ENCODE measurements at regions not wholly inside any gene's neighbourhood (a gene's known extent, or its start where the extent isn't known, plus 50 kb on each side); places are given as distances from the start of the nearest gene placed in this dataset.

GRCh38 chr10:59465088-59465487 is 102.7 kb upstream of the FAM13C start:
- RAD21 ChIA-PET (ENCODE audit: low non-redundant PET in 1 of 2, low total read pairs in 2 of 2, uncharacterized antibody in 2 of 2, unreplicated experiment in 2 of 2) = no interaction called here
- peak; percentile 60; the same call in 1 of the 2 replicates for ATAC-seq
- Histone ChIP-seq H3K4me2 (ENCODE audit: low read length) (no peak overlapping the region), H3K9ac (ENCODE audit: low read length) (no peak overlapping the region), H3K4me3 (replicated peaks in 1 of 2; ENCODE audit: low read depth in 1 of 2, low read length in 2 of 2) (no peak overlapping the region), H3K27ac (ENCODE audit: low read depth, low read length) (no peak overlapping the region), H3K27me3 (ENCODE audit: insufficient read depth, low read length) (0 out of 2 replicates have a peak, but pooled peaks cover 7% of the 10 kb centered on the region), H2AFZ (ENCODE audit: low read depth, low read length, poor library complexity, severe bottlenecking) (no peak overlapping the region), H3K36me3 (ENCODE audit: control insufficient read depth in 1 of 2, insufficient read depth in 2 of 2, low read length in 2 of 2) (no peaks in the 10 kb centered on the region), H3K79me2 (ENCODE audit: insufficient read depth, low read length) (no peaks in the 10 kb centered on the region), H3K9me2 (ENCODE audit: insufficient read depth) (no peaks in the 10 kb centered on the region), H3K4me1 (ENCODE audit: control insufficient read depth in 1 of 2, insufficient read depth in 2 of 2, low read length in 2 of 2) (no peaks in the 10 kb centered on the region), H3K9me3 (ENCODE audit: control insufficient read depth in 1 of 2, insufficient read depth in 1 of 2, low read depth in 1 of 2, low read length in 2 of 2) (no peaks in the 10 kb centered on the region), H4K20me1 (ENCODE audit: insufficient read depth) (no peaks in the 10 kb centered on the region)
- POLR2A ChIA-PET = no interaction called here
- TF ChIP-seq, protein P1, sequence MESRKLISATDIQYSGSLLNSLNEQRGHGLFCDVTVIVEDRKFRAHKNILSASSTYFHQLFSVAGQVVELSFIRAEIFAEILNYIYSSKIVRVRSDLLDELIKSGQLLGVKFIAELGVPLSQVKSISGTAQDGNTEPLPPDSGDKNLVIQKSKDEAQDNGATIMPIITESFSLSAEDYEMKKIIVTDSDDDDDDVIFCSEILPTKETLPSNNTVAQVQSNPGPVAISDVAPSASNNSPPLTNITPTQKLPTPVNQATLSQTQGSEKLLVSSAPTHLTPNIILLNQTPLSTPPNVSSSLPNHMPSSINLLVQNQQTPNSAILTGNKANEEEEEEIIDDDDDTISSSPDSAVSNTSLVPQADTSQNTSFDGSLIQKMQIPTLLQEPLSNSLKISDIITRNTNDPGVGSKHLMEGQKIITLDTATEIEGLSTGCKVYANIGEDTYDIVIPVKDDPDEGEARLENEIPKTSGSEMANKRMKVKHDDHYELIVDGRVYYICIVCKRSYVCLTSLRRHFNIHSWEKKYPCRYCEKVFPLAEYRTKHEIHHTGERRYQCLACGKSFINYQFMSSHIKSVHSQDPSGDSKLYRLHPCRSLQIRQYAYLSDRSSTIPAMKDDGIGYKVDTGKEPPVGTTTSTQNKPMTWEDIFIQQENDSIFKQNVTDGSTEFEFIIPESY (IDR thresholded peaks at IDR 0.05; ENCODE audit: extremely low read depth, insufficient replicate concordance, low read length) = no peak
- TF ChIP-seq, protein P2, sequence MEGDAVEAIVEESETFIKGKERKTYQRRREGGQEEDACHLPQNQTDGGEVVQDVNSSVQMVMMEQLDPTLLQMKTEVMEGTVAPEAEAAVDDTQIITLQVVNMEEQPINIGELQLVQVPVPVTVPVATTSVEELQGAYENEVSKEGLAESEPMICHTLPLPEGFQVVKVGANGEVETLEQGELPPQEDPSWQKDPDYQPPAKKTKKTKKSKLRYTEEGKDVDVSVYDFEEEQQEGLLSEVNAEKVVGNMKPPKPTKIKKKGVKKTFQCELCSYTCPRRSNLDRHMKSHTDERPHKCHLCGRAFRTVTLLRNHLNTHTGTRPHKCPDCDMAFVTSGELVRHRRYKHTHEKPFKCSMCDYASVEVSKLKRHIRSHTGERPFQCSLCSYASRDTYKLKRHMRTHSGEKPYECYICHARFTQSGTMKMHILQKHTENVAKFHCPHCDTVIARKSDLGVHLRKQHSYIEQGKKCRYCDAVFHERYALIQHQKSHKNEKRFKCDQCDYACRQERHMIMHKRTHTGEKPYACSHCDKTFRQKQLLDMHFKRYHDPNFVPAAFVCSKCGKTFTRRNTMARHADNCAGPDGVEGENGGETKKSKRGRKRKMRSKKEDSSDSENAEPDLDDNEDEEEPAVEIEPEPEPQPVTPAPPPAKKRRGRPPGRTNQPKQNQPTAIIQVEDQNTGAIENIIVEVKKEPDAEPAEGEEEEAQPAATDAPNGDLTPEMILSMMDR (IDR thresholded peaks at IDR 0.05 in 2 of 3, conservative IDR thresholded peaks at IDR 0.05 in 1 of 3; ENCODE audit: borderline replicate concordance in 1 of 3, insufficient read depth in 1 of 3, low read depth in 2 of 3, low read length in 2 of 3) = peak; percentile 24 to 36 (median 33); a peak in 3 of 6 replicates
- no peak for TF ChIP-seq REST (IDR thresholded peaks at IDR 0.05; ENCODE audit: low read depth)
- TF ChIP-seq CEBPB (IDR thresholded peaks at IDR 0.05; ENCODE audit: low read depth) = no peak
- no peak for TF ChIP-seq JUND (IDR thresholded peaks at IDR 0.05)
- no peak for TF ChIP-seq SP1 (IDR thresholded peaks at IDR 0.05; ENCODE audit: low read depth)
- TF ChIP-seq EZH2phosphoT487 (IDR thresholded peaks at IDR 0.05; ENCODE audit: borderline replicate concordance) = no peak
- TF ChIP-seq TCF7L2 (IDR thresholded peaks at IDR 0.05; ENCODE audit: borderline replicate concordance, extremely low read depth, insufficient read depth, insufficient read length) = no peak
- no peak for TF ChIP-seq EZH2 (IDR thresholded peaks at IDR 0.05)
- no peak for TF ChIP-seq CBX3 (IDR thresholded peaks at IDR 0.05; ENCODE audit: low read depth)
- peak; percentile 51 for TF ChIP-seq RAD21 (IDR thresholded peaks at IDR 0.05; ENCODE audit: low read depth)
- no peak for TF ChIP-seq SRF (IDR thresholded peaks at IDR 0.05; ENCODE audit: low read depth)
- TF ChIP-seq, protein P3, sequence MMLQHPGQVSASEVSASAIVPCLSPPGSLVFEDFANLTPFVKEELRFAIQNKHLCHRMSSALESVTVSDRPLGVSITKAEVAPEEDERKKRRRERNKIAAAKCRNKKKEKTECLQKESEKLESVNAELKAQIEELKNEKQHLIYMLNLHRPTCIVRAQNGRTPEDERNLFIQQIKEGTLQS (IDR thresholded peaks at IDR 0.05) = no peak
- CTCF ChIA-PET = no interaction called here
- intact Hi-C loops (cut with micrococcal nuclease) = loop anchor here (2.0 to 10.0 kb wide), 3 partner anchors 224 to 680 kb away; no protein-coding TSS in a partner anchor
- no TSS peak for BruUV-seq (replicated peaks)
- DNase-seq (ENCODE audit: low read depth, low spot score) = no peak

Measured in HCT116 (cell line).